ENCODE measurements at regions not wholly inside any gene's neighbourhood (a gene's known extent, or its start where the extent isn't known, plus 50 kb on each side); places are given as distances from the start of the nearest gene placed in this dataset.

GRCh38 chr2:185372188-185372587, 366.4 kb upstream of the FSIP2 start:
- H3K36me3 Mint-ChIP-seq, result no peaks in the 10 kb centered on the region
- no peaks in the 10 kb centered on the region for H3K4me1 Mint-ChIP-seq
- TF ChIP-seq CTCF (IDR thresholded peaks at IDR 0.05), result no peak
- intact Hi-C loops (cut with micrococcal nuclease), result no loop called here
- H3K36me3 ChIP-seq (replicated peaks in 1 of 2; ENCODE audit: control insufficient read depth in 1 of 2, insufficient read depth in 2 of 2, low read length in 2 of 2), result no peaks in the 10 kb centered on the region
- no peaks in the 10 kb centered on the region for H4K20me1 ChIP-seq (ENCODE audit: insufficient read depth, low read length)
- no peak overlapping the region for H3K9ac ChIP-seq (ENCODE audit: insufficient read depth, low read length, poor library complexity, severe bottlenecking)
- no peaks in the 10 kb centered on the region for H3K27me3 ChIP-seq (ENCODE audit: control insufficient read depth in 2 of 2, insufficient read depth in 2 of 2, low read length in 2 of 2)
- no peaks in the 10 kb centered on the region for H3K27me3 Mint-ChIP-seq (ENCODE audit: low read depth in 3 of 3)
- no peak overlapping the region for H3K27ac Mint-ChIP-seq
- H3K79me2 ChIP-seq (ENCODE audit: insufficient read depth, low read length), result no peaks in the 10 kb centered on the region
- H3K27ac ChIP-seq (ENCODE audit: low read depth in 1 of 2, low read length in 2 of 2), result no peak overlapping the region
- no peak overlapping the region for H3K4me3 ChIP-seq (replicated peaks in 1 of 3; ENCODE audit: low read depth in 2 of 3, low read length in 3 of 3)
- H3K4me2 ChIP-seq (replicated peaks; ENCODE audit: extremely low read depth, low read length, poor library complexity, severe bottlenecking), result no peak overlapping the region
- no CpG with 5 or more reads among the region's 3 CpGs for WGBS (ENCODE audit: insufficient coverage)
- H2AFZ ChIP-seq (ENCODE audit: insufficient read depth, low read depth, low read length, poor library complexity, severe bottlenecking), result no peak overlapping the region
- no peak overlapping the region for H3K4me3 Mint-ChIP-seq
- DNase-seq, result no peak
- H3K4me1 ChIP-seq (ENCODE audit: control insufficient read depth in 1 of 2, insufficient read depth in 2 of 2, low read length in 2 of 2), result no peaks in the 10 kb centered on the region
- peaks cover 12% of the 10 kb centered on the region in 2 donors for H3K9me3 ChIP-seq (replicated peaks in 1 of 2; ENCODE audit: control insufficient read depth in 1 of 2, insufficient read depth in 1 of 2, low read length in 2 of 2)
- H3K9me3 Mint-ChIP-seq, result peaks cover 0 to 12% (median 6%) of the 10 kb centered on the region in 7 donors

- Mint-ChIP-seq H3K9me3 (peaks cover 0 to 15% (median 11%) of the 10 kb centered on the region in 7 donors), H3K27me3 (ENCODE audit: low read depth in 3 of 3) (no peaks in the 10 kb centered on the region), H3K4me3 (no peak overlapping the region), H3K27ac (no peak overlapping the region), H3K4me1 (no peaks in the 10 kb centered on the region), H3K36me3 (no peaks in the 10 kb centered on the region)
- H3K9ac ChIP-seq (ENCODE audit: insufficient read depth, low read length, poor library complexity, severe bottlenecking), result no peak overlapping the region
- peaks cover 13% of the 10 kb centered on the region in 2 donors for H3K9me3 ChIP-seq (replicated peaks in 1 of 2; ENCODE audit: control insufficient read depth in 1 of 2, insufficient read depth in 1 of 2, low read length in 2 of 2)
- no peak overlapping the region for H3K4me3 ChIP-seq (replicated peaks in 1 of 3; ENCODE audit: low read depth in 2 of 3, low read length in 3 of 3)
- intact Hi-C loops (cut with micrococcal nuclease), result no loop called here
- H3K36me3 ChIP-seq (replicated peaks in 1 of 2; ENCODE audit: control insufficient read depth in 1 of 2, insufficient read depth in 2 of 2, low read length in 2 of 2), result no peaks in the 10 kb centered on the region
- H3K4me1 ChIP-seq (ENCODE audit: control insufficient read depth in 1 of 2, insufficient read depth in 2 of 2, low read length in 2 of 2), result no peaks in the 10 kb centered on the region
- no peaks in the 10 kb centered on the region for H3K79me2 ChIP-seq (ENCODE audit: insufficient read depth, low read length)
- WGBS (ENCODE audit: insufficient coverage), result 88% methylated on average over 1 of the region's 2 CpGs
- no peak for TF ChIP-seq CTCF (IDR thresholded peaks at IDR 0.05)
- H2AFZ ChIP-seq (ENCODE audit: insufficient read depth, low read depth, low read length, poor library complexity, severe bottlenecking), result no peak overlapping the region
- DNase-seq, result no peak
- no peaks in the 10 kb centered on the region for H4K20me1 ChIP-seq (ENCODE audit: insufficient read depth, low read length)
- H3K27ac ChIP-seq (ENCODE audit: low read depth in 1 of 2, low read length in 2 of 2), result no peak overlapping the region
- H3K4me2 ChIP-seq (replicated peaks; ENCODE audit: extremely low read depth, low read length, poor library complexity, severe bottlenecking), result no peak overlapping the region
- no peaks in the 10 kb centered on the region for H3K27me3 ChIP-seq (ENCODE audit: control insufficient read depth in 2 of 2, insufficient read depth in 2 of 2, low read length in 2 of 2)
Observed at GRCh38 chr2:185373229-185373628, 365.4 kb upstream of the FSIP2 start.
